WI38 (cell line): ENCODE measurements at regions not wholly inside any gene's neighbourhood (a gene's known extent, or its start where the extent isn't known, plus 50 kb on each side); places are given as distances from the start of the nearest gene placed in this dataset.

Experiments
- H3K4me3 ChIP-seq: 2 replicates; pipeline ENCODE4 v1.5.1; 2011; ENCODE audit warnings: low read depth, mild to moderate bottlenecking, control low read depth, low read length
- CTCF ChIP-seq: IDR thresholded peaks from 2 replicates; pipeline ENCODE4 v1.5.1; 2012; ENCODE audit warnings: low read depth, mild to moderate bottlenecking, control low read depth, low read length

GRCh38 chr15:68517285-68517761 lies 61.5 kb upstream of the CORO2B start:
- TF ChIP-seq CTCF = no peak
- no peak overlapping the region for H3K4me3 ChIP-seq

- no peak overlapping the region for H3K4me3 ChIP-seq
- TF ChIP-seq CTCF = no peak
Measured at GRCh38 chr15:68518046-68518445, 60.7 kb upstream of the CORO2B start.

GRCh38 chr15:68518785-68519430 lies 59.9 kb upstream of the CORO2B start:
- no peak for TF ChIP-seq CTCF
- H3K4me3 ChIP-seq = no peak overlapping the region

GRCh38 chr15:68524753-68525584 lies 53.8 kb upstream of the CORO2B start:
- no peak for TF ChIP-seq CTCF
- H3K4me3 ChIP-seq = no peak overlapping the region

GRCh38 chr15:68525815-68526214 lies 53.0 kb upstream of the CORO2B start:
- TF ChIP-seq CTCF = no peak
- no peak overlapping the region for H3K4me3 ChIP-seq

- H3K4me3 ChIP-seq = no peak overlapping the region
- TF ChIP-seq CTCF = no peak
Measured at GRCh38 chr15:68526269-68526668, 52.5 kb upstream of the CORO2B start.

- no peak overlapping the region for H3K4me3 ChIP-seq
- TF ChIP-seq CTCF = no peak
Measured at GRCh38 chr15:68526784-68527183, 52.0 kb upstream of the CORO2B start.
